SK-N-SH treated with all-trans-retinoic acid at 6 μM for 48 hours (cell line): ENCODE measurements at regions not wholly inside any gene's neighbourhood (a gene's known extent, or its start where the extent isn't known, plus 50 kb on each side); places are given as distances from the start of the nearest gene placed in this dataset.
"Not testable (repeated sequence)": the region's sequence is repeated elsewhere in the genome, so short reads cannot be mapped to it uniquely, and the experiment has no call there.

Experiments used
- ATAC-seq: fragments of 200-7000 bp; cut with Tn5 transposase; 3 replicates; pipeline ENCODE4 v1.9.1; 2020; ENCODE audit warnings: mild to moderate bottlenecking, moderate library complexity
- ARNTL ChIP-seq: fragments of 450-650 bp; formaldehyde crosslinking; IDR thresholded peaks from 2 replicates; pipeline ENCODE4 v1.5.0; 2020; ENCODE audit warnings: low read depth, mild to moderate bottlenecking, moderate library complexity, borderline replicate concordance
- BACH2 ChIP-seq: fragments of 250-450 bp; sonication (Bioruptor Pico); IDR thresholded peaks from 2 replicates; pipeline ENCODE4 v1.9.0; 2021; ENCODE audit warnings: mild to moderate bottlenecking, borderline replicate concordance
- CSDC2 ChIP-seq: fragments of 250-450 bp; sonication (Bioruptor Pico); IDR thresholded peaks from 2 replicates; pipeline ENCODE4 v1.5.0; 2020; ENCODE audit warnings: mild to moderate bottlenecking, moderate library complexity
- ESRRG ChIP-seq: fragments of 250-450 bp; sonication (Bioruptor Pico); IDR thresholded peaks from 2 replicates; pipeline ENCODE4 v1.6.1; 2021; ENCODE audit warnings: mild to moderate bottlenecking
- GLIS3 ChIP-seq: fragments of 250-450 bp; sonication (Bioruptor Pico); IDR thresholded peaks from 2 replicates; pipeline ENCODE4 v1.5.0; 2020; ENCODE audit warnings: mild to moderate bottlenecking, moderate library complexity
- ISL1 ChIP-seq: fragments of 250-450 bp; sonication (Bioruptor Pico); IDR thresholded peaks from 2 replicates; pipeline ENCODE4 v2.1.2; 2022; ENCODE audit warnings: mild to moderate bottlenecking, moderate library complexity
- OSR1 ChIP-seq: fragments of 250-450 bp; sonication (Bioruptor Pico); IDR thresholded peaks from 2 replicates; pipeline ENCODE4 v1.8.0; 2022; ENCODE audit warnings: moderate library complexity, mild to moderate bottlenecking, inconsistent platforms
- PPARA ChIP-seq: fragments of 250-450 bp; sonication (Bioruptor Pico); IDR thresholded peaks from 2 replicates; pipeline ENCODE4 v1.5.0; 2020; ENCODE audit warnings: mild to moderate bottlenecking, borderline replicate concordance
- RARB ChIP-seq: fragments of 250-450 bp; sonication (Bioruptor Pico); IDR thresholded peaks from 2 replicates; pipeline ENCODE4 v1.8.0; 2021; ENCODE audit warnings: mild to moderate bottlenecking, moderate library complexity
- SNAI2 ChIP-seq: fragments of 250-450 bp; sonication (Bioruptor Pico); IDR thresholded peaks from 2 replicates; pipeline ENCODE4 v1.5.0; 2020; ENCODE audit warnings: mild to moderate bottlenecking, moderate library complexity
- TCF4 ChIP-seq: fragments of 250-450 bp; sonication (Bioruptor Pico); IDR thresholded peaks from 2 replicates; pipeline ENCODE4 v1.8.0; 2021; ENCODE audit warnings: mild to moderate bottlenecking, moderate library complexity, borderline replicate concordance
- ZC3H10 ChIP-seq: fragments of 250-450 bp; sonication (Bioruptor Pico); IDR thresholded peaks from 2 replicates; pipeline ENCODE4 v1.5.1; 2021; ENCODE audit warnings: mild to moderate bottlenecking, moderate library complexity
- ZFP3 ChIP-seq: fragments of 250-450 bp; sonication (Bioruptor Pico); IDR thresholded peaks from 2 replicates; pipeline ENCODE4 v1.5.0; 2020; ENCODE audit warnings: mild to moderate bottlenecking, moderate library complexity
- ZFP30 ChIP-seq: fragments of 450-650 bp; formaldehyde crosslinking; IDR thresholded peaks from 2 replicates; pipeline ENCODE4 v1.5.0; 2022; ENCODE audit warnings: mild to moderate bottlenecking, moderate library complexity
- ZNF565 ChIP-seq: fragments of 450-650 bp; formaldehyde crosslinking; conservative IDR thresholded peaks from 2 replicates; pipeline ENCODE4 v1.5.0; 2020; ENCODE audit warnings: low read depth, mild to moderate bottlenecking, moderate library complexity
- ZNF70 ChIP-seq: fragments of 450-650 bp; formaldehyde crosslinking; IDR thresholded peaks from 2 replicates; pipeline ENCODE4 v1.5.0; 2020; ENCODE audit warnings: mild to moderate bottlenecking, moderate library complexity
- ZNF8 ChIP-seq: fragments of 450-650 bp; formaldehyde crosslinking; IDR thresholded peaks from 2 replicates; pipeline ENCODE4 v1.5.0; 2020; ENCODE audit warnings: mild to moderate bottlenecking, moderate library complexity
- TF ChIP-seq, protein P1 (sequence below): fragments of 250-450 bp; sonication (Bioruptor Pico); IDR thresholded peaks from 2 replicates; pipeline ENCODE4 v1.5.1; 2021; ENCODE audit warnings: mild to moderate bottlenecking, moderate library complexity
- TF ChIP-seq, protein P2 (sequence below): fragments of 250-450 bp; sonication (Bioruptor Pico); IDR thresholded peaks from 2 replicates; pipeline ENCODE4 v1.8.0; 2020; ENCODE audit warnings: mild to moderate bottlenecking, moderate library complexity, borderline replicate concordance
- TF ChIP-seq, protein P3 (sequence below): fragments of 250-450 bp; sonication (Bioruptor Pico); IDR thresholded peaks from 2 replicates; pipeline ENCODE4 v1.5.0; 2020; ENCODE audit warnings: mild to moderate bottlenecking, moderate library complexity
- TF ChIP-seq, protein P4 (sequence below): fragments of 250-450 bp; sonication (Bioruptor Pico); IDR thresholded peaks from 2 replicates; pipeline ENCODE4 v1.5.1; 2020; ENCODE audit warnings: low read depth, mild to moderate bottlenecking, moderate library complexity
- TF ChIP-seq, protein P5 (sequence below): fragments of 250-450 bp; sonication (Bioruptor Pico); IDR thresholded peaks from 2 replicates; pipeline ENCODE4 v1.8.0; 2021; ENCODE audit warnings: low read depth, mild to moderate bottlenecking, moderate library complexity, borderline replicate concordance

DNA sequence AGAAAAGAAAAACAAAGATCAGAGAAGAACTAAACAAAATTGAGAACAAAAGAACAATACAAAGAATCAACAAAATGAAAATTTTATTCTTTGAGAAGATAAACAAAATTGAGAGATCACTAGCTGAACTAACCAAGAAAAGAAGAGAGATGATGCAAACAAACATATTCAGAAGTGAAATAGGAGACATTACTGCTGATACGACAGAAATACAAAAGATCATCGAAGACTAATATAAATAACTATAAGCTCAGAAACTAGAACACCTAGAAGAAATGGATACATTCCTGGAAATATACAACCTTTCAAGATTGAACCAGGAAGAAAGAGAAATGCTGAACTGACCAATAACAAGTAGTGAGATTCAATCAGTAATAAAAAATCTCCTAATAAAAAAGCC is 533.1 kb upstream of the PPP2R3A start:
- TF ChIP-seq ZNF565 (no peak), ZNF8 (CRISPR knock-in tag) (no peak), ARNTL (CRISPR knock-in tag) (no peak), CSDC2 (no peak), BACH2 (CRISPR knock-in tag) (no peak), GLIS3 (CRISPR knock-in tag) (no peak), OSR1 (CRISPR knock-in tag) (no peak), ESRRG (CRISPR knock-in tag) (no peak), ISL1 (CRISPR knock-in tag) (no peak), ZC3H10 (no peak), RARB (CRISPR knock-in tag) (no peak), ZFP30 (CRISPR knock-in tag) (no peak), ZFP3 (CRISPR knock-in tag) (no peak), PPARA (CRISPR knock-in tag) (no peak), SNAI2 (no peak), ZNF70 (CRISPR knock-in tag) (no peak)
- TF ChIP-seq, protein P1, sequence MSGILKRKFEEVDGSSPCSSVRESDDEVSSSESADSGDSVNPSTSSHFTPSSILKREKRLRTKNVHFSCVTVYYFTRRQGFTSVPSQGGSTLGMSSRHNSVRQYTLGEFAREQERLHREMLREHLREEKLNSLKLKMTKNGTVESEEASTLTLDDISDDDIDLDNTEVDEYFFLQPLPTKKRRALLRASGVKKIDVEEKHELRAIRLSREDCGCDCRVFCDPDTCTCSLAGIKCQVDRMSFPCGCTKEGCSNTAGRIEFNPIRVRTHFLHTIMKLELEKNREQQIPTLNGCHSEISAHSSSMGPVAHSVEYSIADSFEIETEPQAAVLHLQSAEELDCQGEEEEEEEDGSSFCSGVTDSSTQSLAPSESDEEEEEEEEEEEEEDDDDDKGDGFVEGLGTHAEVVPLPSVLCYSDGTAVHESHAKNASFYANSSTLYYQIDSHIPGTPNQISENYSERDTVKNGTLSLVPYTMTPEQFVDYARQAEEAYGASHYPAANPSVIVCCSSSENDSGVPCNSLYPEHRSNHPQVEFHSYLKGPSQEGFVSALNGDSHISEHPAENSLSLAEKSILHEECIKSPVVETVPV = no peak
- TF ChIP-seq, protein P2, sequence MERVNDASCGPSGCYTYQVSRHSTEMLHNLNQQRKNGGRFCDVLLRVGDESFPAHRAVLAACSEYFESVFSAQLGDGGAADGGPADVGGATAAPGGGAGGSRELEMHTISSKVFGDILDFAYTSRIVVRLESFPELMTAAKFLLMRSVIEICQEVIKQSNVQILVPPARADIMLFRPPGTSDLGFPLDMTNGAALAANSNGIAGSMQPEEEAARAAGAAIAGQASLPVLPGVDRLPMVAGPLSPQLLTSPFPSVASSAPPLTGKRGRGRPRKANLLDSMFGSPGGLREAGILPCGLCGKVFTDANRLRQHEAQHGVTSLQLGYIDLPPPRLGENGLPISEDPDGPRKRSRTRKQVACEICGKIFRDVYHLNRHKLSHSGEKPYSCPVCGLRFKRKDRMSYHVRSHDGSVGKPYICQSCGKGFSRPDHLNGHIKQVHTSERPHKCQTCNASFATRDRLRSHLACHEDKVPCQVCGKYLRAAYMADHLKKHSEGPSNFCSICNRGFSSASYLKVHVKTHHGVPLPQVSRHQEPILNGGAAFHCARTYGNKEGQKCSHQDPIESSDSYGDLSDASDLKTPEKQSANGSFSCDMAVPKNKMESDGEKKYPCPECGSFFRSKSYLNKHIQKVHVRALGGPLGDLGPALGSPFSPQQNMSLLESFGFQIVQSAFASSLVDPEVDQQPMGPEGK = no peak
- TF ChIP-seq, protein P3, sequence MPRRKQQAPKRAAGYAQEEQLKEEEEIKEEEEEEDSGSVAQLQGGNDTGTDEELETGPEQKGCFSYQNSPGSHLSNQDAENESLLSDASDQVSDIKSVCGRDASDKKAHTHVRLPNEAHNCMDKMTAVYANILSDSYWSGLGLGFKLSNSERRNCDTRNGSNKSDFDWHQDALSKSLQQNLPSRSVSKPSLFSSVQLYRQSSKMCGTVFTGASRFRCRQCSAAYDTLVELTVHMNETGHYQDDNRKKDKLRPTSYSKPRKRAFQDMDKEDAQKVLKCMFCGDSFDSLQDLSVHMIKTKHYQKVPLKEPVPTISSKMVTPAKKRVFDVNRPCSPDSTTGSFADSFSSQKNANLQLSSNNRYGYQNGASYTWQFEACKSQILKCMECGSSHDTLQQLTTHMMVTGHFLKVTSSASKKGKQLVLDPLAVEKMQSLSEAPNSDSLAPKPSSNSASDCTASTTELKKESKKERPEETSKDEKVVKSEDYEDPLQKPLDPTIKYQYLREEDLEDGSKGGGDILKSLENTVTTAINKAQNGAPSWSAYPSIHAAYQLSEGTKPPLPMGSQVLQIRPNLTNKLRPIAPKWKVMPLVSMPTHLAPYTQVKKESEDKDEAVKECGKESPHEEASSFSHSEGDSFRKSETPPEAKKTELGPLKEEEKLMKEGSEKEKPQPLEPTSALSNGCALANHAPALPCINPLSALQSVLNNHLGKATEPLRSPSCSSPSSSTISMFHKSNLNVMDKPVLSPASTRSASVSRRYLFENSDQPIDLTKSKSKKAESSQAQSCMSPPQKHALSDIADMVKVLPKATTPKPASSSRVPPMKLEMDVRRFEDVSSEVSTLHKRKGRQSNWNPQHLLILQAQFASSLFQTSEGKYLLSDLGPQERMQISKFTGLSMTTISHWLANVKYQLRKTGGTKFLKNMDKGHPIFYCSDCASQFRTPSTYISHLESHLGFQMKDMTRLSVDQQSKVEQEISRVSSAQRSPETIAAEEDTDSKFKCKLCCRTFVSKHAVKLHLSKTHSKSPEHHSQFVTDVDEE (CRISPR knock-in tag) = no peak
- TF ChIP-seq, protein P4, sequence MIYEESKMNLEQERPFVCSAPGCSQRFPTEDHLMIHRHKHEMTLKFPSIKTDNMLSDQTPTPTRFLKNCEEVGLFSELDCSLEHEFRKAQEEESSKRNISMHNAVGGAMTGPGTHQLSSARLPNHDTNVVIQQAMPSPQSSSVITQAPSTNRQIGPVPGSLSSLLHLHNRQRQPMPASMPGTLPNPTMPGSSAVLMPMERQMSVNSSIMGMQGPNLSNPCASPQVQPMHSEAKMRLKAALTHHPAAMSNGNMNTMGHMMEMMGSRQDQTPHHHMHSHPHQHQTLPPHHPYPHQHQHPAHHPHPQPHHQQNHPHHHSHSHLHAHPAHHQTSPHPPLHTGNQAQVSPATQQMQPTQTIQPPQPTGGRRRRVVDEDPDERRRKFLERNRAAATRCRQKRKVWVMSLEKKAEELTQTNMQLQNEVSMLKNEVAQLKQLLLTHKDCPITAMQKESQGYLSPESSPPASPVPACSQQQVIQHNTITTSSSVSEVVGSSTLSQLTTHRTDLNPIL (CRISPR knock-in tag) = no peak
- no peak for ATAC-seq

DNA sequence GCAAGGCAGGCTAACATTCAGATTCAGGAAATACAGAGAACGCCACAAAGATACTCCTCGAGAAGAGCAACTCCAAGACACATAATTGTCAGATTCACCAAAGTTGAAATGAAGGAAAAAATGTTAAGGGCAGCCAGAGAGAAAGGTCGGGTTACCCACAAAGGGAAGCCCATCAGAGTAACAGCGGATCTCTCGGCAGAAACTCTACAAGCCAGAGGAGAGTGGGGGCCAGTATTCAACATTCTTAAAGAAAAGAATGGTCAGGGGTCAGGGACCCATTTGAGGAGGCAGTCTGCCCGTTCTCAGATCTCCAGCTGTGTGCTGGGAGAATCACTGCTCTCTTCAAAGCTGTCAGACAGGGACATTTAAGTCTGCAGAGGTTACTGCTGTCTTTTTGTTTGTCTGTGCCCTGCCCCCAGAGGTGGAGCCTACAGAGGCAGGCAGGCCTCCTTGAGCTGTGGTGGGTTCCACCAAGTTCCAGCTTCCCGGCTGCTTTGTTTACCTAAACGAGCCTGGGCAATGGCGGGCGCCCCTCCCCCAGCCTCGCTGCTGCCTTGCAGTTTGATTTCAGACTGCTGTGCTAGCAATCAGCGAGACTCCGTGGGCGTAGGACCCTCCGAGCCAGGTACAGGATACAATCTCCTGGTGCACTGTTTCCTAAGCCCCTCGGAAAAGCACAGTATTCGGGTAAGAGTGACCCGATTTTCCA is 526.5 kb upstream of the PPP2R3A start:
- ATAC-seq = not testable (repeated sequence)

DNA sequence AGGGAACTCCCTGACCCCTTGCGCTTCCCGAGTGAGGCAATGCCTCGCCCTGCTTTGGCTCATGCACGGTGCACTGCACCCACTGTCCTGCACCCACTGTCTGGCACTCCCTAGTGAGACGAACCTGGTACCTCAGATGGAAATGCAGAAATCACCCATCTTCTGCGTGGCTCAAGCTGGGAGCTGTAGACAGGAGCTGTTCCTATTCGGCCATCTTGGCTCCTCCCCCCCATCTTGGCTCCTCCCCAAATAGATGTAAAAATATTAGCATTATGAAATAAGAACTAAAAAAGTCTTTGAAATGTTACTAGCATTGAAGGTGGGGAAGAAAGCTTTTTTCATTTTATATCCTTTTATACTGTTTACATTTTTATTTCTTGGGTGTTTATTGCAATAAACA is 525.9 kb upstream of the PPP2R3A start:
- not testable (repeated sequence) for ATAC-seq

DNA sequence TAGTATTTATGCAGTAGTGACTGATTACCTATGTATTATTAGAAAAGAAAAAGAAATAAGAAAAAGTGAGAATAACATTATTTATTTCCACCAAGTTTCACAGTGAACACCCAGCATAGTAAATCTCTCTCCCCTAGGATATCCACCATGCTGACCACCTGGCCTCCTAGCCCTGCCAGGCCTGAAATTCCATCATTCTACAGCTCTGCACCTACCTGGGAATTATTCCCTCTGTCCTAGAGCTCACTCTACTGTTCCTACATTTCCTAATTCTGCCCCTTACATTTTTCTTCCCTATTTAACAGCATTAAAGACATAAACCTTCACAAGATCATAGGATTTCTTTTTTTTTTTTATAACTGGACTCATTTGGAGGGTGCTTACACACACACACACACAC is 525.3 kb upstream of the PPP2R3A start:
- TF ChIP-seq ESRRG (CRISPR knock-in tag) = no peak
- no peak for TF ChIP-seq TCF4 (CRISPR knock-in tag)
- no peak for TF ChIP-seq BACH2 (CRISPR knock-in tag)
- no peak for TF ChIP-seq ISL1 (CRISPR knock-in tag)
- TF ChIP-seq, all 23 proteins: peak for 0

DNA sequence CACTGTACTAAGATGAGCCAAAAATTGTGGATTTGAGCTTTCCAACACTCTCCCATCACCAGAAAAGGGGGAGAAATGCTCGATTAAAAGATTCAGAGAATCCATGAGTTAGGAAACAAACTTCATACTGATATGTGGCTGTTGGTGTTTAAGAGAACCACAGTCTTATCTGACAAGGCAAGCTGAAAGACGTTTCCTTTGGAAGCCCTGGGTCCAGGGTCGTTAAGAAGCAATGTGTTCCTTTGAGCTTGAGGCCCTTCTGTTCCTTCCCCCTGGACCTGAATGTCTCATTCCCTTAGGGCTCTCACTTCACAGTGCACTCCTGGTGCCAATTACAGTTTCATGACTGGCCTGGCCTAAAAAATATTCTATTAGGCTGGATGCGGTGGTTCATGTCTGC is 524.8 kb upstream of the PPP2R3A start:
- ATAC-seq = no peak
- TF ChIP-seq PPARA (CRISPR knock-in tag) (no peak), ZFP3 (CRISPR knock-in tag) (no peak), TCF4 (CRISPR knock-in tag) (no peak), CSDC2 (no peak), ISL1 (CRISPR knock-in tag) (no peak), ZNF8 (CRISPR knock-in tag) (no peak), ESRRG (CRISPR knock-in tag) (no peak), BACH2 (CRISPR knock-in tag) (no peak), SNAI2 (no peak), OSR1 (CRISPR knock-in tag) (no peak), ZFP30 (CRISPR knock-in tag) (no peak), ZNF70 (CRISPR knock-in tag) (no peak)
- TF ChIP-seq, protein P1 = no peak
- TF ChIP-seq, protein P4 (CRISPR knock-in tag) = no peak
- TF ChIP-seq, protein P5, sequence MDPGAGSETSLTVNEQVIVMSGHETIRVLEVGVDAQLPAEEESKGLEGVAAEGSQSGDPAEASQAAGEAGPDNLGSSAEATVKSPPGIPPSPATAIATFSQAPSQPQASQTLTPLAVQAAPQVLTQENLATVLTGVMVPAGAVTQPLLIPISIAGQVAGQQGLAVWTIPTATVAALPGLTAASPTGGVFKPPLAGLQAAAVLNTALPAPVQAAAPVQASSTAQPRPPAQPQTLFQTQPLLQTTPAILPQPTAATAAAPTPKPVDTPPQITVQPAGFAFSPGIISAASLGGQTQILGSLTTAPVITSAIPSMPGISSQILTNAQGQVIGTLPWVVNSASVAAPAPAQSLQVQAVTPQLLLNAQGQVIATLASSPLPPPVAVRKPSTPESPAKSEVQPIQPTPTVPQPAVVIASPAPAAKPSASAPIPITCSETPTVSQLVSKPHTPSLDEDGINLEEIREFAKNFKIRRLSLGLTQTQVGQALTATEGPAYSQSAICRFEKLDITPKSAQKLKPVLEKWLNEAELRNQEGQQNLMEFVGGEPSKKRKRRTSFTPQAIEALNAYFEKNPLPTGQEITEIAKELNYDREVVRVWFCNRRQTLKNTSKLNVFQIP = no peak

More for the DNA sequence above, 525.3 kb upstream of the PPP2R3A start:
- ATAC-seq = no peak
